ENCODE measurements at regions not wholly inside any gene's neighbourhood (a gene's known extent, or its start where the extent isn't known, plus 50 kb on each side); places are given as distances from the start of the nearest gene placed in this dataset.
"Not testable (repeated sequence)": the region's sequence is repeated elsewhere in the genome, so short reads cannot be mapped to it uniquely, and the experiment has no call there.

- no peak for DNase-seq
These were observed 163.2 kb upstream of the P2RY1 start for GRCh38 chr3:152671446-152672319.

GRCh38 chr3:152672320-152672649, 162.6 kb upstream of the P2RY1 start:
- DNase-seq = no peak

GRCh38 chr3:152676810-152677379, 158.0 kb upstream of the P2RY1 start:
- DNase-seq = no peak

GRCh38 chr3:152677491-152677890, 157.4 kb upstream of the P2RY1 start:
- no peak for DNase-seq

GRCh38 chr3:152682477-152682876, 152.5 kb upstream of the P2RY1 start:
- DNase-seq = no peak

- no peak for DNase-seq
These were observed 151.4 kb upstream of the P2RY1 start for GRCh38 chr3:152683521-152683999.

- no peak for DNase-seq
These were observed 150.7 kb upstream of the P2RY1 start for GRCh38 chr3:152684279-152684678.

DNA sequence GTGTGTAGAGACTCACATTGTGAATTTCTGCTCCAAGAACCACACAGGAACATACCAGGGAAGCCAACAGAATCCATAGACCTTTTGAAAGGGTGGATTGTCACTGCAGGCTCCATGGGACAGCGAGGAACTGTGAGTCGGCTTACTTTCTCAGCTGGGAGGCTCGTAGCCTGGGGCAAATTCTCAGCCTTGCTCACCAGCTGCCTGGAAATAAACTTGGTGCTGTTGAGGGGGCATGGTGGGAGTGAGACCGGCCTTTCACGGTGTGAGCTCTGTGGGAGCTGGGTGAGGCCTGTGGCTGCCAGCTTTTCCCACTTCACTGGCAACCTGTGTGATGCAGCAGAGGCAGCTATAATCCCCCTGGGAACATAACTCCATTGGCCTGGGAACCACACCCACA, 146.6 kb upstream of the P2RY1 start:
- DNase-seq = no peak

- DNase-seq = not testable (repeated sequence)
These were observed 142.6 kb upstream of the P2RY1 start for GRCh38 chr3:152692326-152692725.

- not testable (repeated sequence) for DNase-seq
These were observed 141.2 kb upstream of the P2RY1 start for GRCh38 chr3:152693521-152694250.

DNA sequence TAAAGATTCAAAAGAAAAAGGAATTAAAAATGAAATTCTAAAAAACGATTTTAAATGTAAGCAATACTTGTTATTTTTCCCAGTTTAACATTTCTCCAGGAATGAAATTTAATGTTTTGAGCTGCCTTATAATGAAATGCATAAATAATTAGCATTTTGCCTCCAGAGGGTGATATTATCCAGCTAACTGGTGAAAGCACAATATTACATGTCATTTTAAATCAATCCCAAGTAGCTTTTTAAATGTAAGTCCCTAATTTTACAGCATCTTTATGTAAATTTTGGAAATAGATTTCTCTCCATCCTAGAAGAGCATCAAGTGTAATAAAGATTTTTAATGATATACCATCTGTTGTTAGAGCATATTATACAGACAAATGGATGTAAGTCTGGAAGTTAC, 139.1 kb upstream of the P2RY1 start:
- DNase-seq = no peak

DNA sequence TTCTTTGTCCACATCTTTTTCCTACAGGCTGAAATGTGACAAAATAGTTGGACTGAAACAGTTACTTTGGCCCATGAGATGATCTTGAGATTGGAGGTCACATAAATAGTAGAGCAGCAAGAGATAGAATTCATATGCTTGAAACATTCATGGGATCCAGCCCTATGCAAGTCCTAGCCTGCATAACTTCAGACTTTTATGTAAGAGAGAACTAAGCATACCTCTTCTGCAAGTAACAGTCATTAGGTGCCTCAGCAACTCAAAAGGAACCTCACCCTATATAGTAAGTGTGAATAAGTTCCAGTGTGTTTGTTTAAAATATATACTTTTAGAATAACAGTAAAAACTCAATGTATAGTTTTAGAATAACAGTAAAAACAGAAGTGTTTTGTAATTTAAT, 138.0 kb upstream of the P2RY1 start:
- DNase-seq = no peak

DNA sequence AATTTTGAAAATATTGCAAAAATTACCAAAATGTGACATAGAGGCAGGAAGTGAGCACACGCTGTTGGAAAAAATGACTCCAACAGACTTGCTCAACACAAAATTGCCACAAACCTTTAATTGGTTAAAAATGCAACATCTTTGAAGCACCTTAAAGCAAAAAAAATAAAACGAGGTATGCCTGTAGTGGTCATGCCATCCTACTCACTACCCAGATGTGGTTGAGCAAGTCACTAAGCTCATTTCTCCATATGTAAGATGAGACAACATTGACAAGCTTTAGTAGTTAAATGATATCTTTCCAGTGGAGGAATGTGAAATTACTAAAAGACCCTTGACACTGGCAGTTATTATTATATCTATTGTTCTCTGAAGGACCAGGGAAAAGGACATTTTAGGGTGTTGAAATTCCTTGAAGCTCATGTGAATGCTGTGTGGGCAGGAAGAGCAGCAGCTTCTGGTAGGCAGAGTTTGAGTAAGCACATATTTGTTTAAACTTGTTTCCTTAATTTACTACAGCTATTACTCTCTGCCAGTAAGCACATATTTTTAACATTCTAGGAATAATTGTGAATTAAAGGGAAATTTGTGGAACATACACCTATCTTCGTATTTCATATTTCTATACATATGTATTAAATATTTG, 131.6 kb upstream of the P2RY1 start:
- DNase-seq = no peak

DNA sequence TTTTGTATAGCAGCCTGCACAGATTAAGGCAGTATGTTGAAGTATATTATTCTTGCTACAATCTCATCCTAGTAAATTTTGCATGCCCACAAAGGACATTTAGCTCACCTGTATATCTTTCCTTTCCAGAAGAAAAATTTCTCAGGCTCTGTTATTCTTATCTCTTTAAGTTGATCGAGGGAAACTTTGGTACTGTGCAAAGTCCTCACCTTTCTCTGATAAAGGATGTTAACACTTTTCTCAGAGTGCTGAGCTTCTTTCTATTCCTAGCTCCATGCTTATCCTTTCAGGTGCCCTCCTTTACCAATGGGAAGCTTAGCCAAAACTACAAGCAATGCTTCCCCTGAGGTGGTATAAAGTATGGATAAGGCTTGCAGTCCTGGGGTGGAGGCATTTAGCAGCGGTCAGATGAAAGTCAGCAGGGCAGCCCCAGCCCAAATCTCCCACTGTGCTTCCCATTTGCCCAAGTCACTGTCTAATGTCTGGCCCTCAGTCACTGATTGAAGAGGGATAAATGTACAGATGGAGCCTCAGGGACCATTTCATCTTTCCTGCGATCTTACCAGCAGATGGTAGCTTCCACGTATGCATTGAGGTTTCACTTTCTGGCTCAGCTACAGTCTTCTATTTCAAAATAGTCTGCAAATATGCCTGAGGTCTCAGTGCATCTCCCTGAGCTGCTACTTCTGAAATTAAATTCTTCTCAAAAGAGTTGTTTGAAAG, 127.8 kb upstream of the P2RY1 start:
- no peak for DNase-seq

GRCh38 chr3:152709659-152710058, 125.3 kb upstream of the P2RY1 start:
- no peak for DNase-seq

- no peak for DNase-seq
These were observed 124.4 kb upstream of the P2RY1 start for GRCh38 chr3:152710549-152710948.

DNA sequence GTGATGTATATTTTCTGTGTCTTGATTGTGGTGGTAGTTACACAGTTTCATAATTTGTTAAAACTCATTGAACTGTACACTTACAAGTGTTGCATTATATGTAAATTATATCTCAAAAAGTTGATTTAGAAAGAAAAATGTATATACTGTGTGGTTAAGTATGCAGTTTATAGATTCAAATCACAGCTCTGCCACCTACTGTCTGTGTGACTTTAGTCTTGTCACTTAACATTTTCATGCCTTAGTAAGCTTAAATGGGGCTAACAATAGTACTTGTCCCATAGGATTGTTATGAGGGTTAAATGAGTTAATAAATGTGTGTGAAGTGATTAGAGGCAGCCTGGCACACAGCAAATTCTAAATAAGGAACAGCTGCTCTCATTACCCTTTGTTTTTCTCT, 120.9 kb upstream of the P2RY1 start:
- DNase-seq = no peak

DNA sequence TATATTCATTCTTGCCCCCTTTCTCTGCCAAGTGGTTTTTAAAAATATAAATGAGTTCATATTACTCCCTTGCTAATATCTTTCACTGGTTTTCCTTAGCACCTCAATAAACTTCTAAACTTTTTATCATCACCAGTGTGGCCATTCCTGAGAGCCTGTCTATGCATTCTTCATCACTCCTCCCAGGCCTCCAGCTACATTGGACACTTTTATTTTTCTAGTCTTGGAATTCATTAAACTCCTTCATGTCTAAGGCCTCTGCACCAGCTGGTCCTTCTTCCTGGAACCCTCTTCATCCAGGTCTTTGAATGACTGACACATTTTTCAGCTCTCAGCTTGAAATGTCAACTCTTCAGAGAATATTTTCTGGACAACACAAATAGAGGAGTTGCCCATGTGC, 120.4 kb upstream of the P2RY1 start:
- no peak for DNase-seq

- no peak for DNase-seq
These were observed 117.7 kb upstream of the P2RY1 start for GRCh38 chr3:152717252-152717651.

DNA sequence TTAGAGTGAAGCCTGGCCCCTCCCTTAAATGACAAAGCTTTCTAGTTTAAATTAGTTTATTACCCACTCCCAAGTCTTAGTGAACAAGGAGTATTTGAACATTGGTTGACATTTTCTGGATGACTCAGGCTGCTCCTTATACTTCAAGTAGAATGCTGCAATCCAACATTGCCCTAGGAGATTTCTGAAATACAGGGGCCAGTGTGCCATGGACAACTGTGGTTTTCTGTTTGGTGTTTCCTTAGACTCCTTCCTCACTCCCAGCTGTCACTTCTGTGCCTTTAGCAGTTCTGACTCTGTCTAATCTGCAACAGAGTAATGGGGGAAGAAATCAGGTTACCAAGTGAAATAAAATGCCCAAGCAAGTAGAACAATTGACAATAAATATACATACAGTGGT, 116.1 kb upstream of the P2RY1 start:
- no peak for DNase-seq

- no peak for DNase-seq
These were observed 115.7 kb upstream of the P2RY1 start for GRCh38 chr3:152719264-152719663.

DNA sequence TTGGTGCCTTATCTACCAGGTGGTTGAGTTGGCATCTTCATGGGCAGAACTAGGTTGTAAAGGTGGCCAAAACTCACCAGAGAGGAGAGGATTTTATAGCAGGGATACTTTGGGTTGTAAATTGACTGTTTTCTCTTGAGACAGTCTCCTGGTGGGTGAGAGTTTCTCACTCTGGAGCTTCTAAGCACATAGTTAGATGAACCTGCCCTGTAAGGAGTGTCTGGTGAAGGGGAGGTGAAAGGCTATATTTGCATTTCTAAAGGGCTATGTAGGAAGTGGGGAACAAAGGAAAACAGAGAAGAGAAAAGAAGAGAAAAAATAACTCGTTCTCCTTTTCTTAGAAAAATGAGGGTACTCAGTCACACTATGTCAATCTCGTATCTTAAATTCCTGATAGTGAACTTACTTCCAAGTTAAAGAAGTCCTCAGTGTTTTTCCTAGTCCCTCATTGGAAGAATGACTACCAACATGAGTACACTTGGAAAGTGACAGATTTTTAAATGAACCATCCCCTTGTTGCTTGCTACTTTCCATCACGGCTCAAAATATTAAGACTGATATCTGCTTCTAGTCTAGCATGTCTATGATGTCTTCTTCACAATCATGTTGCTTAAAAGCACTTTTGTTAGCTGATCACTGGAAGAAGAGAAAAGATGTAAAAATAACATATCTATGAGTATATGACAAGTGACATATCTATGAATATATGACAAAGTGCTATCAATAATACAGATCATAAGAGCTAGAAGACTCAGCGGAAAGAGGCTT, 113.8 kb upstream of the P2RY1 start:
- no peak for DNase-seq
